Activated CD8-positive, alpha-beta T cell treated with anti-CD3 and anti-CD28 coated beads, Interleukin-2, amount 10 ng/mL, durations not matched to agents 7 days and 5 days (primary cell): ENCODE measurements at regions not wholly inside any gene's neighbourhood (a gene's known extent, or its start where the extent isn't known, plus 50 kb on each side); places are given as distances from the start of the nearest gene placed in this dataset.
"Not testable (repeated sequence)": the region's sequence is repeated elsewhere in the genome, so short reads cannot be mapped to it uniquely, and the experiment has no call there.

Experiments used
- ATAC-seq: fragments of 150-1000 bp; cut with Tn5 transposase; one replicate; pipeline ENCODE4 v1.10.0; 2021; ENCODE audit warnings: moderate library complexity
- CTCF ChIA-PET: fragments of 350-600 bp; sonication (Branson Sonifier 250); formaldehyde crosslinking; loops from one replicate; lab custom pipeline; 2021; ENCODE audit warnings: antibody characterized with exemption; lab: Charles Lee
- POLR2A ChIA-PET: fragments of 350-600 bp; sonication (Branson Sonifier 250); formaldehyde crosslinking; loops from one replicate; lab custom pipeline; 2021; ENCODE audit warnings: antibody characterized with exemption; lab: Charles Lee
- DNase-seq: peaks from one replicate; pipeline ENCODE4 v3.0.0-alpha.2; 2020
- H3K27ac Mint-ChIP-seq: one replicate; pipeline ENCODE4 v1.8.0; 2021; ENCODE audit warnings: mild to moderate bottlenecking, mixed read lengths
- H3K27me3 Mint-ChIP-seq: one replicate; pipeline ENCODE4 v1.8.0; 2021; ENCODE audit warnings: low read depth, mixed read lengths
- H3K36me3 Mint-ChIP-seq: one replicate; pipeline ENCODE4 v1.8.0; 2021; ENCODE audit warnings: low read depth, mixed read lengths
- H3K4me1 Mint-ChIP-seq: one replicate; pipeline ENCODE4 v1.8.0; 2021; ENCODE audit warnings: low read depth, mixed read lengths
- H3K4me3 Mint-ChIP-seq: one replicate; pipeline ENCODE4 v1.8.0; 2021; ENCODE audit warnings: mild to moderate bottlenecking, mixed read lengths
- H3K9me3 Mint-ChIP-seq: one replicate; pipeline ENCODE4 v1.8.0; 2022; ENCODE audit warnings: mixed read lengths; ENCODE audit not compliant: insufficient read depth

DNA sequence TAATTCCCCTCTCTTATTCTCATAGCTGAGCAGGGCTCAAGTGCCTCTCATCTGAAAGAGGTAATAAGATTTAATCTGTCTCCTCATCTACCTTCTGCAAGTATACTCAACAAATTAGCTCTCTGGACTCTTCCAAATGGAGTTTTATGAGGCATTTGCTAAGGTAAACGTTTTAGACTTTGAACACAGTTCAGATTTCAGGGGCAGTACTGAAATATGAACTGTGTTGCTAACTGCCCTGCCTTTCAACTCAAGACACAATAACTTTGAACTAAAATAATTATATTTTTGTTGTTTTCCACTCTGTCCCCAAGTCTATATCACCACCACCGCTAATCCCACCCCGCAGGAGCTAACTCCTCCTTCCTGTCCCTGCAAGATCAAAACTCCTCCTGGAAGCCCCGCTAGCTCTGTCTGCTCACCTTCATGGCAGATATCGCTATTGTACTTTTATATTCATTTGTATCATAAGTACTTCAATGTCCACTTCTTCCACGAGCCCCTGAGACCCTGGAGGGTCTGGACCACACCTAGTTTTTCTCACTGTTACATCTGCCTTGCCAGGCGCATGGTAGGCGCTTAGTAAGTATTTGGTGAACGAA is 90.7 kb upstream of the DRD5 start:
- H3K27ac Mint-ChIP-seq, POLR2A ChIA-PET, H3K36me3 Mint-ChIP-seq, DNase-seq, H3K27me3 Mint-ChIP-seq, H3K9me3 Mint-ChIP-seq, ATAC-seq: not testable (repeated sequence)
- CTCF ChIA-PET: interaction anchor here (0.6 to 3.1 kb wide), 4 partner anchors 12 to 1822 kb away, joined by 3 to 12 read pairs (median 6); no protein-coding TSS in a partner anchor
- H3K4me3 Mint-ChIP-seq: peak overlapping the region; percentile 76
- H3K4me1 Mint-ChIP-seq: peaks cover 18% of the 10 kb centered on the region

GRCh38 chr4:9691238-9692065 is 90.0 kb upstream of the DRD5 start:
- Mint-ChIP-seq H3K4me3 (peak overlapping the region; percentile 76), H3K9me3 (no peaks in the 10 kb centered on the region), H3K27ac (peak overlapping the region; percentile 74), H3K27me3 (peaks cover 6% of the 10 kb centered on the region), H3K36me3 (no peaks in the 10 kb centered on the region), H3K4me1 (peaks cover 18% of the 10 kb centered on the region)
- POLR2A ChIA-PET: no interaction called here
- CTCF ChIA-PET: interaction anchor here (0.5 to 3.1 kb wide), 6 partner anchors 12 to 1821 kb away, joined by 3 to 12 read pairs (median 4); no protein-coding TSS in a partner anchor
- DNase-seq (peak; percentile 89), ATAC-seq (peak; percentile 100)

- CTCF ChIA-PET: interaction anchor here (1.2 to 3.1 kb wide), 2 partner anchors 10 to 321 kb away, joined by 3 to 12 read pairs; no protein-coding TSS in a partner anchor
- H3K27ac Mint-ChIP-seq, H3K9me3 Mint-ChIP-seq, H3K36me3 Mint-ChIP-seq, ATAC-seq, DNase-seq, H3K27me3 Mint-ChIP-seq, H3K4me3 Mint-ChIP-seq, POLR2A ChIA-PET: not testable (repeated sequence)
- H3K4me1 Mint-ChIP-seq: peaks cover 18% of the 10 kb centered on the region
Observed at GRCh38 chr4:9692791-9693491, 88.5 kb upstream of the DRD5 start.

DNA sequence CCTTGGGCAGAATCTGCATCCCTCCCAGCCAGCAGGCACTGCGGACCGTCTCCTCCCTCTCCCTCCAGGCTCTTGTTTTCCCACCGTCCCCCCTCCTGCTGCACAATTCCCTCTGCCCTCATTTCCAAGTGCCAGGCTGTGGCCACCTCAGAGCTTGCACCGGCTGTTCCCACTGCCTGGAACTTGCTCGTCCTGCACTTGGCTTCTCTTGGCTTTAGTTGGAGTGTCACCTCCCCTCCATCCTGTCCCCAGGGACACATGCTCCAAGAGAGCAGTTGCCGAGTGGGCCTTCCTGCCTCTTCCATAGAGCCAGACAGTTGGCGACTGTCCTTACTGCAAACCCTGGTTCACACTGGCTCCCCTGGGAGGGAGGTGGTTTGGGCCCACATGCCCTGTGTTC is 87.0 kb upstream of the DRD5 start:
- POLR2A ChIA-PET, H3K36me3 Mint-ChIP-seq, H3K9me3 Mint-ChIP-seq, CTCF ChIA-PET, DNase-seq, H3K27me3 Mint-ChIP-seq, ATAC-seq, H3K27ac Mint-ChIP-seq, H3K4me3 Mint-ChIP-seq: not testable (repeated sequence)
- H3K4me1 Mint-ChIP-seq: peaks cover 18% of the 10 kb centered on the region

DNA sequence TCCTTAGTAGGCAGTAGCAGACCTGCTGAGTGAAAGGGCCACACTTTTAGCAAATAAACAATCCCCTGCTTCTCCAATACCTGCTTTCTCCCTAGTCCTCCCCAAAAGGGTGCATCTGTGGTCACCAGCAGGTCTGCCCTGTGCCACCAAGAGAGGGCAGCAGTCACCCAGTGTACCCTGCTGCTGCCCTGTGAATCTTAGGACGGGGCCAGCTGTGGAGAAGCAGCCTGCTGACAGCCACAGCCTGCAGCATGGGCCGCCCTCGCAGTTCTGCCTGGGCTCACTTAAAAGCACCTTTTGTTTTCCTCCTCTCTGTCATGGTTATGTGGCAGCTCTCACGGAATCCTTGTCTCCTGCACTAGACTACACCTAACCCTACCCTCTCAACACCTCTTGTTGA is 85.4 kb upstream of the DRD5 start:
- not testable (repeated sequence) for H3K4me3 Mint-ChIP-seq

GRCh38 chr4:9696561-9696960 is 84.9 kb upstream of the DRD5 start:
- CTCF ChIA-PET: interaction anchor here (1.0 kb wide), 1 partner anchor 319 kb away, joined by 3 read pairs; no protein-coding TSS in a partner anchor
- H3K9me3 Mint-ChIP-seq: not testable (repeated sequence)

More for the DNA sequence above, 85.4 kb upstream of the DRD5 start:
- POLR2A ChIA-PET, H3K9me3 Mint-ChIP-seq, H3K27me3 Mint-ChIP-seq, ATAC-seq, H3K27ac Mint-ChIP-seq, H3K36me3 Mint-ChIP-seq: not testable (repeated sequence)
- peaks cover 15% of the 10 kb centered on the region for H3K4me1 Mint-ChIP-seq
- CTCF ChIA-PET: interaction anchor here (1.0 kb wide), 1 partner anchor 320 kb away, joined by 3 read pairs; no protein-coding TSS in a partner anchor
- DNase-seq: peak; percentile 35

DNA sequence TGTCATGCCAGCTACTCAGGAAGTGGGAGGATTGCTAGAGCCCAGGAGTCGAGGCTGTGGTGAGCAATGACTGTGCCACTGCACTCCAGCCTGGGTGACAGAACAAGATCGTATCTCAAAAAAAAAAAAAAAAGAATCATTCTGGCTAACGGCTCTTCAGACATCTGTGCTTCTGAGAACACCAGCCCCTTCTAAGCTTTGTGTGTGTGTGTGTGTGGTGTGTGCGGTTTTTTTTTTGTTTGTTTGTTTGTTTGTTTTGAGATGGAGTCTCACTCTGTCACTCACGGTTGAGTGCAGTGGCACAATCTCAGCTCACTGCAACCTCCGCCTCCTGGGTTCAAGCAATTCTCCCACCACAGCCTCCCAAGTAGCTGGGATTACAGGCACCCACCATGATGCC is 79.4 kb upstream of the DRD5 start:
- CTCF ChIA-PET: interaction anchor here (1.0 kb wide), 1 partner anchor 15 kb away, joined by 4 read pairs; no protein-coding TSS in a partner anchor

More at GRCh38 chr4:9696561-9696960, 84.9 kb upstream of the DRD5 start:
- H3K4me3 Mint-ChIP-seq, ATAC-seq, DNase-seq, H3K27ac Mint-ChIP-seq, H3K36me3 Mint-ChIP-seq, POLR2A ChIA-PET, H3K27me3 Mint-ChIP-seq: not testable (repeated sequence)
- H3K4me1 Mint-ChIP-seq: peaks cover 15% of the 10 kb centered on the region

GRCh38 chr4:9702696-9703095 is 78.7 kb upstream of the DRD5 start:
- ATAC-seq, H3K4me3 Mint-ChIP-seq, H3K27ac Mint-ChIP-seq, DNase-seq, POLR2A ChIA-PET, H3K36me3 Mint-ChIP-seq, H3K9me3 Mint-ChIP-seq, H3K27me3 Mint-ChIP-seq: not testable (repeated sequence)
- peaks cover 26% of the 10 kb centered on the region for H3K4me1 Mint-ChIP-seq
- CTCF ChIA-PET: interaction anchor here (0.8 to 4.0 kb wide), 5 partner anchors 11 to 317 kb away, joined by 3 to 57 read pairs (median 7); no protein-coding TSS in a partner anchor

More for the DNA sequence above, 79.4 kb upstream of the DRD5 start:
- DNase-seq, H3K36me3 Mint-ChIP-seq, POLR2A ChIA-PET, H3K9me3 Mint-ChIP-seq, H3K27ac Mint-ChIP-seq, H3K27me3 Mint-ChIP-seq, H3K4me3 Mint-ChIP-seq, ATAC-seq: not testable (repeated sequence)
- H3K4me1 Mint-ChIP-seq: peaks cover 26% of the 10 kb centered on the region

- no peaks in the 10 kb centered on the region for H3K27me3 Mint-ChIP-seq
- H3K36me3 Mint-ChIP-seq: no peaks in the 10 kb centered on the region
- CTCF ChIA-PET: interaction anchor here (0.8 to 4.0 kb wide), 12 partner anchors 9 to 417 kb away, joined by 3 to 57 read pairs (median 4); no protein-coding TSS in a partner anchor
- H3K4me1 Mint-ChIP-seq: peaks cover 28% of the 10 kb centered on the region
- ATAC-seq (no peak), DNase-seq (peak; percentile 86)
- H3K27ac Mint-ChIP-seq: no peak overlapping the region
- no peak overlapping the region for H3K4me3 Mint-ChIP-seq
- H3K9me3 Mint-ChIP-seq: no peaks in the 10 kb centered on the region
- POLR2A ChIA-PET: no interaction called here
Observed at GRCh38 chr4:9703391-9703790, 78.0 kb upstream of the DRD5 start.

GRCh38 chr4:9704126-9704525 is 77.3 kb upstream of the DRD5 start:
- H3K9me3 Mint-ChIP-seq, POLR2A ChIA-PET, H3K27ac Mint-ChIP-seq: not testable (repeated sequence)

More at GRCh38 chr4:9704126-9704525, 77.3 kb upstream of the DRD5 start:
- H3K4me3 Mint-ChIP-seq, H3K27me3 Mint-ChIP-seq, ATAC-seq, H3K36me3 Mint-ChIP-seq, DNase-seq: not testable (repeated sequence)
- peaks cover 28% of the 10 kb centered on the region for H3K4me1 Mint-ChIP-seq
- CTCF ChIA-PET: interaction anchor here (0.8 to 4.0 kb wide), 9 partner anchors 12 to 417 kb away, joined by 3 to 57 read pairs (median 4); no protein-coding TSS in a partner anchor
